ENCODE measurements at regions not wholly inside any gene's neighbourhood (a gene's known extent, or its start where the extent isn't known, plus 50 kb on each side); places are given as distances from the start of the nearest gene placed in this dataset.

GRCh38 chr15:59904450-59905135 is 99.5 kb upstream of the FOXB1 start:
- TF ChIP-seq CTCF (IDR thresholded peaks at IDR 0.05; ENCODE audit: low read depth, low read length, poor library complexity, severe bottlenecking) (no peak), EZH2phosphoT487 (IDR thresholded peaks at IDR 0.05; ENCODE audit: borderline replicate concordance, low read length) (no peak)

All from DOHH2 (cell line).